AG04449 (cell line): ENCODE measurements at regions not wholly inside any gene's neighbourhood (a gene's known extent, or its start where the extent isn't known, plus 50 kb on each side); places are given as distances from the start of the nearest gene placed in this dataset.
"Not testable (repeated sequence)": the region's sequence is repeated elsewhere in the genome, so short reads cannot be mapped to it uniquely, and the experiment has no call there.

Source experiments
- CTCF ChIA-PET: fragments of 350-600 bp; formaldehyde crosslinking; extraction: SDS; loops from one replicate; lab custom pipeline; 2021; ENCODE audit warnings: antibody characterized with exemption; lab: Yijun Ruan, JAX
- POLR2A ChIA-PET: fragments of 400-600, 350-600 bp; formaldehyde crosslinking; extraction: SDS; loops from one replicate; lab custom pipeline; 2020; ENCODE audit warnings: antibody characterized with exemption, inconsistent platforms; lab: Yijun Ruan, JAX
- DNase-seq: peaks from one replicate; pipeline ENCODE4 v3.0.0-alpha.2; 2010; ENCODE audit warnings: low read depth, low spot score
- H3K4me3 ChIP-seq: 2 replicates; pipeline ENCODE4 v1.5.1; 2011; ENCODE audit warnings: low read depth, mild to moderate bottlenecking, control low read depth, low read length
- CTCF ChIP-seq: IDR thresholded peaks from one replicate; pipeline ENCODE4 v1.5.1; 2011; ENCODE audit warnings: mild to moderate bottlenecking, moderate library complexity, low read length, control low read depth, inconsistent platforms; ENCODE audit not compliant: insufficient read depth; ENCODE audit errors: missing control alignments

GRCh38 chr2:67576991-67577390 is 179.9 kb downstream of the ETAA1 start:
- DNase-seq = no peak
- no peak overlapping the region for H3K4me3 ChIP-seq
- ChIA-PET POLR2A (no interaction called here), CTCF (no interaction called here)
- TF ChIP-seq CTCF = no peak

DNA sequence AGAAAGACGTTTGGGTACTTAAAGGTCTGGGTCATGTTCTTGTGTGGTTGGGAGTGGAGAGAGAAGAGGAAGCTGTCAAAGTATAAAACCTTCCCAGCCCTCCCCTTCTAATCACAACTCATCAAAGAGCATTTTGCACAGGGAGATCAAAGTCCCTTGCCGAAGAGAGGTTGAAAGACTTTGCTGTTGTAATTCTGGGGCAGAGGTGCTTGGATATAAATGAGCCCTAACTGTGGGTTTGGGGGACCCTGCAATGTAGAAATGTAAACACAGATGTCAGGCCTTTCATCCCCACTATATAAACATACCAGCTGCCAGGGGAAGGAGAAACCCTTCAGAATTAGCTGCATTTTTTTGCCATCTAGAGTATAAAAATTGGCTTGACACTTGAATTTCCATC is 182.1 kb downstream of the ETAA1 start:
- H3K4me3 ChIP-seq = no peak overlapping the region
- ChIA-PET POLR2A (no interaction called here), CTCF (no interaction called here)
- no peak for DNase-seq
- TF ChIP-seq CTCF = no peak

- H3K4me3 ChIP-seq = no peak overlapping the region
- TF ChIP-seq CTCF = no peak
- ChIA-PET POLR2A (no interaction called here), CTCF (no interaction called here)
- no peak for DNase-seq
Measured at GRCh38 chr2:67579806-67580205, 182.7 kb downstream of the ETAA1 start.

DNA sequence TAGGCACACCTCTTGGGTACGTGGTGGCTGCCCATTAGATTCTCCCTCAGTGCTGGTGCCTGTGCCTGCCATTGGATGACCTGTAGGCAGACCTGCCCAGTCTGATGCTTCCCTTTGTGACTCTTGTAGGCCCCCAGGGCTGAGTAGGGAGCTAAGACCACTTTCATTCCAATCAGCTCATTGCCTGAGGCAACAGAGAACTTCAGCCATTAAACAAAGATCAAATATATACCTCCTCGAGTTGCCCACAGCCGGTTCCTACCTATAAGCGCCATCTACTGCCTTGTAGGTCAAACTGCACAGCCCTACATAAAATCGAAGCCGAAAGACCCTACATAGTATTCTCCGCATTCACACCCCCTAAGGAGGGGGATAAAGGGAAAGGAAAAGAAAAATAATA is 184.6 kb downstream of the ETAA1 start:
- POLR2A ChIA-PET = no interaction called here
- TF ChIP-seq CTCF = no peak
- no peak for DNase-seq

DNA sequence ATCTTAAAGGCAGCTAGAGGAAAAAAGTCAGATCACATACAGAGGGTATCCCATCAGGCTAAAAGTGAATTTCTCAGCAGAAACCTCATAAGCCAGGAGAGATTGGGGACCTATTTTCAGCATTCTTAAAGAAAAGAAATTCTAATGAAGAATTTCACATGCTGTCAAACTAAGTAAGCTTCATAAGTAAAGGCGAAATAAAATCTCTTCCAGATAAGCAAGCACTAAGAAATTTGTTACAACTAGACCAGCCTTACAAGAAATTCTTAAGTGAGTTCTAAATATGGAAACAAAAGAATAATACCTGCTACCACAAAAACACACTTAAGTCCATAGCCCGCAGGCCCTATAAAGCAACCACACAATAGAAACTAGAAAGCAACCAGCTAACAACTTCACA is 186.1 kb downstream of the ETAA1 start:
- ChIA-PET CTCF (no interaction called here), POLR2A (no interaction called here)
- no peak for TF ChIP-seq CTCF
- no peak overlapping the region for H3K4me3 ChIP-seq
- DNase-seq = no peak

More for the DNA sequence above, 184.6 kb downstream of the ETAA1 start:
- CTCF ChIA-PET = no interaction called here
- H3K4me3 ChIP-seq = no peak overlapping the region

DNA sequence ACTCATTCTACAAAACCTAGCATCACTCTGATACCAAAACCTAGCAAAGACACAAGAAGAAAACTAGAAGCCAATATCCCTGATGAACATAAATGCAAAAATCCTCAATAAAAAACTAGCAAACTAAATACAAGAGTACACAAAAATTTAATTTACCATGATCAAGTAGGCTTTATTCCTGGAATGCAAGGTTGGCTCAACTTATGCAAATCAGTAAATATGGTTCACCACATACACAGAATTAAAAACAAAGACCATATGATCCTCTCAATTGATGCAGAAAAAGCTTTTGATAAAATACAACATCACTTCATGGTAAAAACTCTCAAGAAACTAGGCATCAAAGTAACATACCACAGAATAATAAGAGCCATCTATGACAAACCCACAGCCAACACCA is 188.3 kb downstream of the ETAA1 start:
- no peak for TF ChIP-seq CTCF
- POLR2A ChIA-PET = no interaction called here
- no peak overlapping the region for H3K4me3 ChIP-seq
- no peak for DNase-seq
- CTCF ChIA-PET = no interaction called here

- H3K4me3 ChIP-seq, POLR2A ChIA-PET, DNase-seq: not testable (repeated sequence)
- CTCF ChIA-PET = interaction anchor here (1.2 kb wide), 1 partner anchor 14 kb away, joined by 3 read pairs; no protein-coding TSS in a partner anchor
Measured at GRCh38 chr2:67589121-67589520, 192.0 kb downstream of the ETAA1 start.

DNA sequence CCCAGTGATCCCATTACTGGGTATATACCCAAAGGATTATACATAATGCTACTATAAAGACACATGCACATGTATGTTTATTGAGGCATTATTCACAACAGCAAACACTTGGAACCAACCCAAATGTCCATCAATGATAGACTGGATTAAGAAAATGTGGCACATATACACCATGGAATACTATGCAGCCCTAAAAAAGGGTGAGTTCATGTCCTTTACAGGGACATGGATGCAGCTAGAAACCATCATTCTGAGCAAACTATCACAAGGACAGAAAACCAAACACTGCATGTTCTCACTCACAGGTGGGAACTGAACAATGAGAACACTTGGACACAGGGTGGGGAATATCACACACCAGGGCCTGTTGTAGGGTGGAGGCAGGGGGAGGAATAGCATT is 197.4 kb downstream of the ETAA1 start:
- DNase-seq, POLR2A ChIA-PET, CTCF ChIA-PET, H3K4me3 ChIP-seq: not testable (repeated sequence)
